ENCODE measurements at regions not wholly inside any gene's neighbourhood (a gene's known extent, or its start where the extent isn't known, plus 50 kb on each side); places are given as distances from the start of the nearest gene placed in this dataset.

GRCh38 chr9:19998153-19998552 lies 209.3 kb upstream of the SLC24A2 start:
- H3K27ac ChIP-seq, result no peak overlapping the region
- TF ChIP-seq ZFX (IDR thresholded peaks at IDR 0.05), result no peak
- no peak for TF ChIP-seq CTCF (conservative IDR thresholded peaks at IDR 0.05)

- H3K27ac ChIP-seq, result no peak overlapping the region
- TF ChIP-seq ZFX (IDR thresholded peaks at IDR 0.05) (no peak), CTCF (conservative IDR thresholded peaks at IDR 0.05) (no peak)
Measured at GRCh38 chr9:19995619-19996018, 206.8 kb upstream of the SLC24A2 start.

DNA sequence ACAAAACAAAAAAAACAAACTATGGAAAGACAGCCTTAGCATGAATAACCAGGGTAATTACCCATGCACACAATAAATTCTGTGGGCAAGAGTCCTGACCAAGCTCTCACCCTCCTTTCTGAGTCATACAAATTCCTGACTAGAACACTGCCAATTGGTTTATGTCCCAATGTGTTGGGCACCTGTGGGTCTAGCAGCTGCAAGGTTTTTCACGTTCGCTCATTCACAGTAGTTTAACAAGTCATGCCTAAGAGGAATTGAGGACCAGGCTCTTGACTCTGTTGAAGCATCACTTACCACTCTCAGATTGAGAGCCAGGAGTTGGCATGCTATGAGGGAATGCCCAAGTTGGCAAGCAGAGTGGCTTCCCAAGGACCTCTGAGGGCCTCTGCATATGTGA lies 205.5 kb upstream of the SLC24A2 start:
- H3K27ac ChIP-seq, result no peak overlapping the region
- TF ChIP-seq CTCF (conservative IDR thresholded peaks at IDR 0.05), result no peak
- TF ChIP-seq ZFX (IDR thresholded peaks at IDR 0.05), result no peak

DNA sequence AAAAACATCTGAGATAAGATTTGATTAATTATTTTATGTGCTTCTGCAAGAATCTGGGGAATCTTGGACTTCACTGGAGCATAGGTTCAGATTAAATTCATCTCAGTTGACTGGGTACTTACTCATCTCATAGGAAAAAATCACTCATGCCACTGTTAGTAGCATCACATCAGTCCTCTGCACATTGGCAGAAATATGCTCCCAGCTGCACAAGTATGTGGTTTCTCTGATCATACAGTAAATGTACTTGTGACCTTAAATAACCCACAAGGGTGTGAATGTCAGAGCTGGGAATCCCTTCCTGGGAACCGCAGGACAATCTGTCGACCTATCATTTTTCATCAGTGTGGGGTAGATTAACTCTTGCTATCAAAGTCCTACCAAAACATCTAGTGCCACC lies 203.7 kb upstream of the SLC24A2 start:
- no peak for TF ChIP-seq ZFX (IDR thresholded peaks at IDR 0.05)
- TF ChIP-seq CTCF (conservative IDR thresholded peaks at IDR 0.05), result no peak
- no peak overlapping the region for H3K27ac ChIP-seq

- H3K27ac ChIP-seq, result no peak overlapping the region
- TF ChIP-seq CTCF (conservative IDR thresholded peaks at IDR 0.05) (no peak), ZFX (IDR thresholded peaks at IDR 0.05) (no peak)
Measured at GRCh38 chr9:19989213-19989612, 200.4 kb upstream of the SLC24A2 start.

DNA sequence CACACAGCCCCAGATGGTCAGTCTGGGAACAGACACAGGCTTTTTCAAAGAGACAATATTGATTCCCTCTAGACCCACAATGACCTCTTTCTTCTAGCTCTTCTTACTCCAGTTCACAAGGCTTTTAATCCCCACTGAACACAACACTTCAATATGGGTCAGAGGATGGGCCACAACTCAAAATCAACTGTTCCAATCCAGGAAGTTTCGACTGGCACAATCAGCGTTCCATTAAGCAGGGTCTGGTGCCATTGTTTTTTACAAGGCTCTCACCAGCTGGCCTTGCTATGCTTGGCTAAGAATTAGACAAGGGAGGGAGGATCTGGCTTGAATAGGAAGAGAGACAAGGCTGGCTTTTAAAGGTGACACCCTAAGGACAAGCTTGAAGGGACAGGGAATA lies 199.4 kb upstream of the SLC24A2 start:
- TF ChIP-seq CTCF (conservative IDR thresholded peaks at IDR 0.05) (no peak), ZFX (IDR thresholded peaks at IDR 0.05) (no peak)
- H3K27ac ChIP-seq, result no peak overlapping the region

GRCh38 chr9:19985081-19985480 lies 196.2 kb upstream of the SLC24A2 start:
- no peak for TF ChIP-seq CTCF (conservative IDR thresholded peaks at IDR 0.05)
- no peak for TF ChIP-seq ZFX (IDR thresholded peaks at IDR 0.05)
- no peak overlapping the region for H3K27ac ChIP-seq

All from C4-2B (cell line).